GM19397 (cell line): ENCODE measurements at regions not wholly inside any gene's neighbourhood (a gene's known extent, or its start where the extent isn't known, plus 50 kb on each side); places are given as distances from the start of the nearest gene placed in this dataset.
"Not testable (repeated sequence)": the region's sequence is repeated elsewhere in the genome, so short reads cannot be mapped to it uniquely, and the experiment has no call there.

Experiments
- ATAC-seq: cut with Tn5 transposase; IDR thresholded peaks from one replicate; pipeline ENCODE4 v1.9.1; 2021; ENCODE audit warnings: mild to moderate bottlenecking, moderate library complexity; ENCODE audit not compliant: unreplicated experiment

DNA sequence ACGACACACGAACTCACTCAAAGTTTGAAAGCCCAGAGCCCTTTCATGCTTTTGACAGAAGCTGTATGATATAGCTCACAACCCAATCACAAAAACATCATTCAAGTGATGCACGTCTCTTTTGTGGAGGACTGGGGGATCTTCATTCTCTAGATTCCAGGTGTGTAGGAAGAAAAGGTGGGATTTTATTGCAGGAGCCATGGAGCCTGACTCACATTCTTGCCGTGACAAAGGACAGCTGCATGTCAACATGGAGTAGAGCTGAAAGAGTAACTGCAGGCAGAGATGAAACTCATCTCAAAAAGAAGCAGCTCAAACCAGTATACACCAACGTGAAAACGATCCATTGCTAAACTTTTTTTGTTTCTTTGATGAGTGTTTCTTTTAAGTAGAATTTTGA lies 50.9 kb upstream of the PDE1A start:
- no peak for ATAC-seq

DNA sequence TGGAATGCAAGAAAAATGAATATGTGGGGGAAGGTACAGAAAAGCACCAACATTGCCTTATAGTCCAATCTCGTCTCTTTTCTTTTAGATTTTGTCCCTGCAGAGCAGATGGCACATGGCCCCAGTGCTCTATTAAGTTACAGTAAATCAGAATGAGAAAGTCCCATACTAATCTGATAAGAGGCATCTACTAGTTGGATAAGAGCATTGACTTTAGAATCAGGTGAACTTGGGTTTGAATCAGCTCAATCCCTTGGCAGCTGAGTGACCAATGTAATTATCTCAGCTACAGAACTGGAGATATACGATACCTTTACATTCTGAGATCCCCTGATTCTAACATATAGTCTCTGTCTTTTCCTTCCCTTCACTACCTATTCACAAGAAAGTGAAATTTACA lies 54.8 kb upstream of the PDE1A start:
- no peak for ATAC-seq

DNA sequence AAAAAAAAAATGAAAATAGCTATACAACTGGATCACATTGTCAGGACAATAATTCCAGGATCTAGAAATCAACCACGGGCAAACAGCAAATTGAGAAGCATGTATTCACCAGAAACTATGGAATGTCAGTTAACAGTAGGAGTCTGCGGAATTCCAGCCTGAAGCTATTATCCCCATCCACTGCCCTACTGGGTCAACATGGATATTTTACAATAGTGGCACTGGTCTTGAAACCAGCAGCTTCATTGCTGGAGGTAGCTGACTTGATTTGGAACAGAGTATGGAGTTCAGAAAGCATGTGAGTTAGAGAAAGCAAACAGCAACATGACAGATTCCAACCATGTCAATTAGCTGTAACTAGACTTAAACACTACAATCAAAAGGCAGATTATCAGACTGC lies 55.7 kb upstream of the PDE1A start:
- no peak for ATAC-seq

DNA sequence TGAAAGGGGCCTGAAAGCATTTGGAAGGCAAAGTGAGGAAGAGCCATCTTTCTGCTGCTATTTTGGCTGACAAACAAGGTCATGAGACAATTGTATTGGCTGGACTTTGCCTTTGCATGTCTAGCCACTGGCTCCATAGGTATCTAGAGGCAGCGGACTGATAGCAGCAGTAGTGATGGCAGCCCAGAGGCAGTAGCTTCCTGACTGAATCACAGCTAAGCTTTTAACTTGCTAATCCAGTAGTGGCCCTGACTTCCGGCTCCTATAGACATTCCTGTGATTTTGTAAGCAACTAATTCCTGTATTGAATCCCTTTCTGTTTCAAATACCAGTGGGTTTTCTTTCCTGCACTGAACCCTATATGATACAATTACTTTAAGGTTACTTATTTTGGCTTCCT lies 69.8 kb upstream of the PDE1A start:
- ATAC-seq, result no peak

DNA sequence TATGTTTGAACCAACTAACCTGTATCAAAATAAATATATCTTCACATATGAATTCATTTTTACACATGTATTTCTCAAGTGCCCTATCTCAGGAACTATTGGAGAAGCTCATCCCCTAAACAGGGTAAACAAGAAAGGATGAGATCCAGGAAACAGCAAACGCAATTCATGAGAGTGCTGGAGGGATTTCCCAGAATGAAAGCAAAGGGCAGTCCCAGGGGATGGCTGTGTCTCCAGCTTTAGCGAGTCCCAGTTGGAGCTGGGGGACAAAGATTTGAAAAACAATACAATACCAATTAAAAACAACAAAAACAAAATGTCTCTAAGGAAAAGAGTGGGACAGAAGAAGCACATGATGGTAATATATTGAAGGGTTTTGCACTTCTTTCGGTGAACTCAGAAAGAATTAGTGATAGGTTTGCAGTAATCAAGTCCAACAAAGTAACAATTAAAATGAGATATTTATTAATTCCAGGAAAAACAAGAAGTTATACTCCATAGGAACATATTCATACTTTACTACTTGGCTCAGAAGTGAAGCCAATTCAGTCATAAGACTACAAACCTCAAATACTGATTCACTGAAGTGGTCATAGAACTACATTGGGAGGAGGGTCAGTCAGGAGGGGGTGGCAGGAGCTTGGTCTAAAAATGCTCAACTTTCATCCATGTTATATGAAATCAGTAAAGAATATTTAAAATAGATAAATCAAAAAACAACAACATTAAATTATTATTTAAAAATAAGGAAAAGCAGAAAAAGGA lies 73.1 kb upstream of the PDE1A start:
- ATAC-seq, result no peak

DNA sequence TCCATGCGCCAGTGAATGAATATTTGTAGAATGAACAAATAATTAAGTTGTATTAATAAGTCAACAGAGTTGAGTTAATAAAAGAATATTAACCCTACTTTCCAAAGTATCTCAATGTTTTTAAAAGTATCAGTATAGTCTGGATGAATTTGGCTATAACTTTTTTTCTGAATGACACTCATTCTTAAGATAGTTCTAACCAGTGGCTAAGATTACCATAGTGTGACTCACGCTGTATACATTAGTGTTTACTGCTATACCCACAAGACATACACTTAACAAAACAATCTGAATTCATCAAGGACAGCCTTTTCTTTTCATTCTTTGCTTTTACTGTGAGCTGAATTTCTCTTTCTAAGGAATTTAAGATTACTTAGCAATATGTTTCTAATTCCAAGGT lies 77.0 kb upstream of the PDE1A start:
- ATAC-seq, result no peak

DNA sequence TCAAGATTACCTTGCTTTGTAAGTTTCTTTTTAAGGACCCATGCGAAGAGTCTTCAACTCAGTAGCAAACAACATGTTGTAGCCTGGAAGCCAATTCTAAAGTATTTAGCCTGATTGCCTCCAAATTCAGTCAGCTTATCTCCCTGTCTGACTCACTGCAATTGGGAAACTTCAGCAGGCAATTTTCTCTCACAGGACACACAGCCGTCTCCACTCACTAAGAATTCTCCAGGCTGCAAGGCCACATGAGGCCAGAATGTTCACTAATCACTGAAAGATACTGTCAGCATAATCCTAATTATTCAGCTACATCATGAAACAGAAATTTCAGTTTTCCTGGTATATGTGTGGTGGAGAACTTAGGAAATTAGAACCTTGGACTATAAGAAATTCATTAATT lies 78.1 kb upstream of the PDE1A start:
- no peak for ATAC-seq

DNA sequence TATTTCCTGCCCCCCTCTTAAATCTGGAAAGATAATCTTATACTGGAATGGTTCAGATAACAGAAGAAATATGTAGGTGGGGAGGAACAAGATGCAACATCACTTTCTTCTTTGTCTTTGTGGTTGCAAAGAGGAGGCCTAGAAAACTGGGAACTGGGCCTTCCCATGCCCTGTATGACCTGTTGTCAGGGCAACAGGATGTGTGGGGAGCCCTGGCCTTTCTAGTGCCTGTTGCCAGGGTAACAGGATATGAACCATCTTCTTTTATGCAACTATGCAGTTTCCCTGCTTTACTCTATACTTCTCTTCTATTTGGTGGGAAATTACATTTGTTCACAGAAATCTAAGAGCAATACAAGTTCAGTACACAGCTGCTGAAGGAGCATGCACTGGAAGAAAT lies 79.8 kb upstream of the PDE1A start:
- no peak for ATAC-seq

DNA sequence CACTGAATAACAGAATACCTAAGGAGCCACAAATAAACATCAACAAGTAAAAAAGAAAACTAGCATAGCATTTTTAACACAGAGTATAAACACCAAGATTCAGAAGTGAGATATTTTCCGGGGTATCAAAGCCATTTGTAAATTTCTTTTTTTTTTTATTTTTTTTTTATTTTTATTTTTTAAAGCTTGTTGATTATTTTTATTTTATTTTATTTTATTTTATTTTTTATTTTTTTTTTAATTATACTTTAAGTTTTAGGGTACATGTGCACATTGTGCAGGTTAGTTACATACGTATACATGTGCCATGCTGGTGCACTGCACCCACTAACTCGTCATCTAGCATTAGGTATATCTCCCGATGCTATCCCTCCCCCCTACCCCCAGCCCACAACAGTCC lies 81.7 kb upstream of the PDE1A start:
- not testable (repeated sequence) for ATAC-seq

DNA sequence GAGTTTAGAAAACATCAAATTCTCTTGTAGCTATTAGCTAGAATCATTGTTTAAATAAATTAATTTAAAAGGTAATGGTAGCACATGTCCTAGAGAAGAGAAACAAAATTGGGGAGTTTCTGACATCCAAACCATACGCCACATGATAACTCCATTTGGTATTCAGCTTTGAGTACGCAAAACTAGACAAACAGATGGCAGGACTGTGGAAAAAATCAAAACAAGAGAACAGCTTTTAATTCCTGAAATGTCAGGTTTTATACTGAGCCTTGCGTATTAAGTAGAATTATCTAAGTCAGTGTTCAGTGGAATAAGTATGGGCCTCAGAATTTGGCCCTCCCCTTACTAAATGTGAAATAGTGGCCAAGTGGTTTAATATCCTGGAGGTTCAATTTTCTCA lies 82.4 kb upstream of the PDE1A start:
- ATAC-seq, result no peak

DNA sequence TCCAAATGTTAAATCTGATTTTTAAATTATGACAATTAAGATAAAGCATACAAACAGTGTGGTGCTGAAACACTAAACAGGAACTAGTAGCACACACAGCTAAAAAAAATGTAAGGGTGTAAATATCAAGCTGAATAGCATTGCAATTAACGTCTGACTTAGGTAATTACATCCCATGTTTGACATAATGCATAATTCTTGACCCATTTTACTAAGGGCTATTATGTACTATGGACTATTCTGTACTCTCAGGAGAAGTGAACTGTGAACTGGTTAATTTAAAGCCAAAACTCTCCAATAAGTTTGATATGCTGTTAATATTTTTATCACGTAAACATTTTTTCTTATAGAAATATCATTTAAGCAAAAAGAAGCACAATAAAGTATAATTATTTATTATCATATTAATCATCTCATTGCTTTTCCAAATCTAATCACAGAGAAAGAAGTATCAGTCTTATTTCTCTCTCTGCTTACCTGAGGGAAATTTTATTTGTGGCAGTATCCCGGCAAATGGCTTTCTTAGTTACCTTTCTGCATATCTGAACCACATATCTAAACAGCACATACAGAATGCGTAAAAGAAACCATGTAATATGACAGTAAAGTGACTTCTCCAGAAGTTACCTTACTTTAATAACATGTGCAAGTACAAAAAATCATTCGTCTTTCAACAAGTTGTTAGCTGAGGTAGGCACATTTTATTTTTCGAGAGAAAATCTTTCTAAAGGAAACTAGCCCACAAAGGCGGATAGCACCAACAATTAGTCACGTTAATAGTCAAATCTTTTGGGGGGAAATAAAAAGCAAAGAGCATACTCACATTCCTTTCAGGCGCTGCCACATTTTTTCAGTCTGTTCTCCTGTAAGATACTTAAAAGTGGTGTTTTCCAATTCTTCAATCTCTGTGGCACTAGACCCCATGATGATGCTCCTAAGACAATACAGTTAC lies 94.9 kb upstream of the PDE1A start:
- ATAC-seq, result no peak

DNA sequence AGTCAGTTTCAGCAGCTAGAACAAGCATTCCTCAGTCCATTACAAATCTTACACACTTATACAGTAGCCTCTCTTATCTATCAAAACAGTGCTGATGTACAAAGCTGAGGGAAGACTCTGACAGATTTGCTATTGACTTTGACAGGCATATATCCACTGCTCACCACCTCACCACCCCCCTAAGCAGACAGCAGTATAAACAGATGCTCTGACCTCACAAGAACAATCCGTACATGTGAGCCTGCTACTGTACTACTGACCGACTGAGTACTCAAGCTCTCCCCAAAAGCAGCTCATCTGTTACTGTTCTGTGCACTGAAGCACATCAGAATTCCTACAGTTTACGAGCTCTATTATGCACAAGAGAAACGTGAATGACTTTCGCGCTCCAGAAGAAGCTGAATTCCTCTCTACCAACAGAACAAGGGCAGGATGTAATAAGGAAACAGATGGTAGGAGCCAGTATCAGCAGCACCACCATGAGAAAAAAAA lies 95.6 kb upstream of the PDE1A start:
- no peak for ATAC-seq

DNA sequence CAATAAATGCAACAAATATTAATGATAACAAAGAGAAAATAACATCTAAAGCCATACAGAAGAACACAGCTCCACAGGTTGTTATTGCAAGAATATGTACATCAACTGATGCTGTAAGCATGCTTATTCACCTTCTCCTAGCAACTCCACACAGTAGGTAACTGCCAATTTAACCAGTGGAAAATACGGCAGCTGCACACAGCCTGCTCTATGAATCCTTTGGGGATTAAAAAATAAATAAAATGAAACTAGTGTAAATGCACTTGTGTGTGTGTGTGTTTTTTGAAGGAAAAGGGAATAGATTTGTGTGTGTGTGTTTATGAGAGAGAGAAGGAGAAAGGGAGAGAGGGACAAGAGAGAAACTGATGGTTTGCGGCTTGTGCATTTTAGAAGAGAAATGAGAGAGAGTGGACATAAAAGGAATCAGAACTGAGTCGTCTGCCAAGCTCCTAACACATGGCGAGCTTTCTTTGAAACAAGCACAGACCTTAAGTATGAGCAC lies 96.2 kb upstream of the PDE1A start:
- no peak for ATAC-seq

DNA sequence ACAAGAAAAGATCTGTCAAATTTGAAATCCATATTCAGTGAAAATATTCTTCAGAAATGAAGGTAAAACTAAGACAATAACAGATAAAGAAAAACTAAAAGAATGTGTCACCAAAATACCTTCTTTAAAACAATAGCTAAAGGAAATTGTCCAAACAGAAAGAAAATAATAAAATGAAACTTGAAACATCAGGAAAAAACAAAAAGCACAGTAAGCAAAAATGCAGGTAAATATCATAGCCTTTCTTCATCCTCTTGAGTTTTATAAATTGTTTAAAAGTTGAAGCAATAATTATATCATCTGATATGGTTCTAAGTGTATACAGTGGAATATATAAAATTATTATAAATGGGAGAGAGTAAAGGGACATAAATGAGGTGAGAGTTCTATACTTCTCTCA lies 103.8 kb upstream of the PDE1A start:
- no peak for ATAC-seq

DNA sequence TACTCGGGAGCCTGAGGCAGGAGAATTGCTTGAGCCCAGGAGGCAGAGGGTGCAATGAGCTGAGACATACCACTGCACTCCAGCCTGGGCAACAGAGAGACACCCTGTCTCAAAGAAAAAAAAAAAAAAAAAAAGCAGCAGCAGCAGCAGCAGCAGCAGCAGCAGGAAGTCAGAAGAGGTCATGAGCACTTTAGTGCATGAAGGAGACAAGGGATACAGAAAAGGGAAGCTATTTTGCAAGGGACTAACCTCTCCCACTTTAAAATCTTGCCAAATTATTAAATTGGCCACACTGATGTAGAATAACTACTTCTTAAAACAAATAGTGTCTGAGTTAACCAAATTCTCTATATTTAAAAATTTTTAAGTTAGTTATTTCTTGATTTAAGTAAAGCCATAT lies 113.4 kb upstream of the PDE1A start:
- no peak for ATAC-seq

DNA sequence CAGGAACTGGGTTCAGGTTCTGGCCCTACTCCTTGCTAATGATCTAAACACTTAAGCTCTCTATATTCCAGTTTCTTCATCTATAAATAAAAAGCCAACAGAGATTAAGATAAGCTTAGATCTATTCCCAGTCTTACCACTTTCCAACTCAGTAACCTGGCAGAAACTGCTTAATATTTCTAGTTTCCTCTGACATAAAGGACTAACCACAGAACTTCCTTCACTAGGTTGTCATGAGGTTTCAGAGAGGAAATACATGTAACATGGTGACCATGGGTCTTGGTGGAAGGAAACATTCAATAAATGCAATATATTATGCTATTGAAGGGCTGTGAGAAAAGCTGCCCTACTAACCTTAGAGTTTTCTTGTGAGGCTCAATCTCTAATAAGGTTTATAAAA lies 114.4 kb upstream of the PDE1A start:
- ATAC-seq, result peak; percentile 62

DNA sequence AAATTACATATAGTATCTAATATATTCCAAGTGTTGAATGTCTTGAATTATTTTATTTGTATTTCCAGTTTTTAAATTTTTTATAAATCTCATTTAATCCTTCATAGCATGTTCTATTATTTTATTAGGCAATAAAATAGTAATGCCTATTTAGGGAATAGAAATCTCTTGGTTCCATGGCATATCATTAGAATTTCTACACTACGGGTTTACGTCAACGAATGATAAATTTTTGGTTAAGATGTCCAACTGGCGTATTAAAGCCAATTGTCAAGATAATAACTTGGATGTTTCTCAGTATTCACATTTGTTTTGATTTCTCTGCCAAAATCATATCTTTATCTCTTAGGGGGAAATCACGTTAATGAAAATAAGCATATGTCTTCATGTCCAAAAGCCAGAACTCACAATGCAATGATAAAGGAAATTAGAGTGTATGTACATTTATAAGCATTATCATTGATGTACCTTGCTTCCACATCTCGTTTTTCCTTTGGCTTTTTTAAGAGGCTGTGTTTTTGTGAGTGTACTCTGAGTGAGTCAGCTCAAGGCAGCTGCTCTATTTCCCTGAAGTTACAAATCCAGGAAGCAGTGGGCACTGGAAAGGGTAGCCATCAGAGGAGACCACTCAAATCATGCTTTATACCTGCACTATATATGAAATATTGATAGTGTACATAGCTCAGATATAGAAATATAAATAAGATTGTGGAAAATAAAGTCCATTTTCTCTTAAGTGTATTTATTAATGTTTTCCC lies 115.8 kb upstream of the PDE1A start:
- no peak for ATAC-seq

DNA sequence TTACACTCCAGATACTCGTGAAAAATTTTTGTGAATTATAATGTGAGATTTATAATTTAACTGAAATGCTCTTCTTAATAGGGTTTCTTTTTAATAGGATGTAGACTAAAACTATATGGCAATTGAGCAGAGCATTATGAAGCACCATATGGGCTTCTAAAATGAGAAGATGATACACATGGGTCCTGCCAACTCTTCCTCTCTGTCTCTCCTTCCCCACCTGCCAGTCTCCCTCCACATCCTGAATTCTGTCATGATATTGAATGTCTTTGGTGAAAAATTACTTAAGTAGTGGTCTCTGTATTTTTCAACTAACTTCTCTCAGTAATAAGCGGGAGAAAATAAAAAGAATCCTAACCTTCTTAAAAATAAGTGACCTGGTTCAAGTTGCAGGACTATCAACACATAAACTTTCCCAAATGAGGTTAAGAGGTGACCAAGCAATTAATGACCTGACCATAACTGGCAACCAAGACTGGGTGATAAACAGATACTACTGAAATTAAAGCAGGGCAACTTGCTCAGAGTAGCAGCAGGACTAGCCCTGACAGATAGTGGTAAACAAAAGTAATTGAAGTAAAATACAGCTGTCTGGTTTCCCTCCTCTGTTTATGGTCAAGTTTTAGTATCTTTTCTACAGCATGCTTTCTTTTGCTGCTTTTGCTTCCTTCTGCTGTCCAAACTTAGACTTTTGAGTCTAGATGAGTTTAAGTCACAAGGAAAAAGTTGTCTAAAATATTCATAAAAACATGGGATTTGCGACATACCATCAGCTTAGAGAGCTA lies 117.1 kb upstream of the PDE1A start:
- no peak for ATAC-seq

DNA sequence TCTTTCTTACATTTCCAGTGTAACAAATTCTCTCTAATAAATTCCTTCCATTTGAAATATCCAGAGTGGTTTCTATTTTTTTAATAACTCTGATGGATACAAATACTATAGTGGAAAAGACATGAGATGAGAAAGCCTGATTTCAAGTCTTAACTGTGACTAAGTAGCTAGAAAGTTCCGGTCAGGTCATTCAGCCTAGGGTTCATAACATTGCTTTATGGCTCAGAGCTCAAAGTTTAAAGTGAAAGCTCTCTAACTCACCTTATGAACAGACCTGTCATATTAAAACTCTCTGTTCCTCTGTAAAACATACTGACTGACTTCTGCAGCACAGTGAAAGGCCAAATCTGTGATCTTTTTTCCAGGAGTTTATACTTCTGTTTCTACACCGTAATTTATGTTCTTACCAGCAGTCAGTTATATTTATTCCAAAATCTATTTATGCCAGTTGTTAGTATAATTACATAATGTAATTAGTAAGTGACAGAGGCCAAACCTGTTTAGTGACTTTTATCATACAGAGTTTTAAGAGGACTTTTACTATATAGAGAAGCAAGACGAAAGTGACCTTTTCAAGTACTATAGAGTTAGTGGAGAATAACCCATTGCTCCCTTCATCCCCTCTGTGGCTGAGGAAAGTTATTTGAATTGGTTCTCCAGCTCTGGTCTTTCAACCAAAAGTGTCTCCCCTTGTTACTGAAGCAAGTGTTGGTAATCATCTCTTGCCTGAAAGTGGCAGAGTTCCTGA lies 118.8 kb upstream of the PDE1A start:
- peak; percentile 44 for ATAC-seq
